ENCODE measurements at regions not wholly inside any gene's neighbourhood (a gene's known extent, or its start where the extent isn't known, plus 50 kb on each side); places are given as distances from the start of the nearest gene placed in this dataset.

DNA sequence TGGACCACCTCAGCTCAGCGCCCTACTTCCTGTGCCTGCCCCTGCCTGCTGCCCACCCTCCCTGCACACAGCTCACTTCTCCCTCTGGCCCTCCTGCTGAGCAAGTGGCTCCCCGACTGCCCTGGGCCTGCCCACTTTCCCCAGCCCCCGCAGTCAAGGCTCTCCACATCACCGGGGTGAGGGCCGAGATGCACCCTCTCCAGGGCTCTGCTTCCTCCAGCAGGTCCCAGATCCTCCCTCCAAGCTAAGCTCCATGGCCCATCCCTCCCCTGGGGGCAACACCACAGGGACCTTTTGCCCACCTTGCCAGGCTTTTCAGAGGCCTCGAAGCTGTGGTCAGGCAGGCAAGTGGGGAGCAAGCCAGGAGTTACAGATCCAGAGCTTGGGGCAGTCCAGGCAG is 820.2 kb downstream of the KCNJ18 start (continued):
- TF ChIP-seq, protein P1, sequence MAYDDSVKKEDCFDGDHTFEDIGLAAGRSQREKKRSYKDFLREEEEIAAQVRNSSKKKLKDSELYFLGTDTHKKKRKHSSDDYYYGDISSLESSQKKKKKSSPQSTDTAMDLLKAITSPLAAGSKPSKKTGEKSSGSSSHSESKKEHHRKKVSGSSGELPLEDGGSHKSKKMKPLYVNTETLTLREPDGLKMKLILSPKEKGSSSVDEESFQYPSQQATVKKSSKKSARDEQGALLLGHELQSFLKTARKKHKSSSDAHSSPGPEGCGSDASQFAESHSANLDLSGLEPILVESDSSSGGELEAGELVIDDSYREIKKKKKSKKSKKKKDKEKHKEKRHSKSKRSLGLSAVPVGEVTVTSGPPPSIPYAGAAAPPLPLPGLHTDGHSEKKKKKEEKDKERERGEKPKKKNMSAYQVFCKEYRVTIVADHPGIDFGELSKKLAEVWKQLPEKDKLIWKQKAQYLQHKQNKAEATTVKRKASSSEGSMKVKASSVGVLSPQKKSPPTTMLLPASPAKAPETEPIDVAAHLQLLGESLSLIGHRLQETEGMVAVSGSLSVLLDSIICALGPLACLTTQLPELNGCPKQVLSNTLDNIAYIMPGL (CRISPR knock-in tag; IDR thresholded peaks at IDR 0.05): no peak
- TF ChIP-seq TEAD1 (CRISPR knock-in tag; IDR thresholded peaks at IDR 0.05) (no peak), SP1 (CRISPR knock-in tag; conservative IDR thresholded peaks at IDR 0.05) (no peak), NFE2L1 (CRISPR knock-in tag; IDR thresholded peaks at IDR 0.05) (no peak)
- TF ChIP-seq, protein P2, sequence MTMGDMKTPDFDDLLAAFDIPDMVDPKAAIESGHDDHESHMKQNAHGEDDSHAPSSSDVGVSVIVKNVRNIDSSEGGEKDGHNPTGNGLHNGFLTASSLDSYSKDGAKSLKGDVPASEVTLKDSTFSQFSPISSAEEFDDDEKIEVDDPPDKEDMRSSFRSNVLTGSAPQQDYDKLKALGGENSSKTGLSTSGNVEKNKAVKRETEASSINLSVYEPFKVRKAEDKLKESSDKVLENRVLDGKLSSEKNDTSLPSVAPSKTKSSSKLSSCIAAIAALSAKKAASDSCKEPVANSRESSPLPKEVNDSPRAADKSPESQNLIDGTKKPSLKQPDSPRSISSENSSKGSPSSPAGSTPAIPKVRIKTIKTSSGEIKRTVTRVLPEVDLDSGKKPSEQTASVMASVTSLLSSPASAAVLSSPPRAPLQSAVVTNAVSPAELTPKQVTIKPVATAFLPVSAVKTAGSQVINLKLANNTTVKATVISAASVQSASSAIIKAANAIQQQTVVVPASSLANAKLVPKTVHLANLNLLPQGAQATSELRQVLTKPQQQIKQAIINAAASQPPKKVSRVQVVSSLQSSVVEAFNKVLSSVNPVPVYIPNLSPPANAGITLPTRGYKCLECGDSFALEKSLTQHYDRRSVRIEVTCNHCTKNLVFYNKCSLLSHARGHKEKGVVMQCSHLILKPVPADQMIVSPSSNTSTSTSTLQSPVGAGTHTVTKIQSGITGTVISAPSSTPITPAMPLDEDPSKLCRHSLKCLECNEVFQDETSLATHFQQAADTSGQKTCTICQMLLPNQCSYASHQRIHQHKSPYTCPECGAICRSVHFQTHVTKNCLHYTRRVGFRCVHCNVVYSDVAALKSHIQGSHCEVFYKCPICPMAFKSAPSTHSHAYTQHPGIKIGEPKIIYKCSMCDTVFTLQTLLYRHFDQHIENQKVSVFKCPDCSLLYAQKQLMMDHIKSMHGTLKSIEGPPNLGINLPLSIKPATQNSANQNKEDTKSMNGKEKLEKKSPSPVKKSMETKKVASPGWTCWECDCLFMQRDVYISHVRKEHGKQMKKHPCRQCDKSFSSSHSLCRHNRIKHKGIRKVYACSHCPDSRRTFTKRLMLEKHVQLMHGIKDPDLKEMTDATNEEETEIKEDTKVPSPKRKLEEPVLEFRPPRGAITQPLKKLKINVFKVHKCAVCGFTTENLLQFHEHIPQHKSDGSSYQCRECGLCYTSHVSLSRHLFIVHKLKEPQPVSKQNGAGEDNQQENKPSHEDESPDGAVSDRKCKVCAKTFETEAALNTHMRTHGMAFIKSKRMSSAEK (CRISPR knock-in tag; IDR thresholded peaks at IDR 0.05; ENCODE audit: borderline replicate concordance): no peak

DNA sequence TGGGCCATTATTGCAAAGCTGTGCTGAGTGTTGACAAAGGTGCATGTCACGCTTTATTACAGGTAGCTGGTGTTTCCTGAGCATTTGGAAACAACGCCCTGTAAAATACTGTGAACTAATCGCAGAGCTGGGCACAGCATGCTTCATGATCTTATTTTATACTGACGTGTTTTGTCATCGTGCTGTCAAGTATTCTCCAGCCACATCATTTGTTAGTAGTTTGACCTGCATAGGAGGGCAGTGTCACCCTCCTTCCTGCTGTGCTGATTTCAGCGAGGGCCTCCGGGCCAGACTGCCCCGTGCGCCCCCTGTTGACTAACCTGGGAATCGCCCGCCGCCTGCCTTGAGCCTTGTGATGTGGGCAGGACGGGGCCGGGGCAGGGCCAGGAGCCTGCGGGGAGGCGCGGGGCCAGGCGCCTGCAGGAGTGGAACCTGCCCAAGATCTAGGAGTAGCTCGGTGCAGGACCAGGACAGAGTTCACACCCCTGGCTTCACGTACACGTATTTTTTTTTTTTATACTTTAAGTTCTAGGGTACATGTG is 820.7 kb downstream of the KCNJ18 start:
- no peak for DNase-seq (ENCODE audit: low spot score)
- peaks cover 10% of the 10 kb centered on the region for H3K27me3 Mint-ChIP-seq (ENCODE audit: low read depth)
- CTCF ChIA-PET: no interaction called here
- peaks cover 68% of the 10 kb centered on the region for H3K36me3 Mint-ChIP-seq
- H3K27ac Mint-ChIP-seq: no peak overlapping the region
- ATAC-seq: no peak
- peaks cover 60% of the 10 kb centered on the region for H3K9me3 Mint-ChIP-seq
- TF ChIP-seq ESRRA (CRISPR knock-in tag; IDR thresholded peaks at IDR 0.05; ENCODE audit: borderline replicate concordance): no peak
- TF ChIP-seq ZNF423 (CRISPR knock-in tag; IDR thresholded peaks at IDR 0.05): no peak
- no peak for TF ChIP-seq PRRX2 (CRISPR knock-in tag; IDR thresholded peaks at IDR 0.05)
- no peak for TF ChIP-seq MXD4 (CRISPR knock-in tag; IDR thresholded peaks at IDR 0.05; ENCODE audit: borderline replicate concordance)
- TF ChIP-seq ZNF317 (CRISPR knock-in tag; IDR thresholded peaks at IDR 0.05; ENCODE audit: borderline replicate concordance, low read depth): no peak
- TF ChIP-seq, protein P3, sequence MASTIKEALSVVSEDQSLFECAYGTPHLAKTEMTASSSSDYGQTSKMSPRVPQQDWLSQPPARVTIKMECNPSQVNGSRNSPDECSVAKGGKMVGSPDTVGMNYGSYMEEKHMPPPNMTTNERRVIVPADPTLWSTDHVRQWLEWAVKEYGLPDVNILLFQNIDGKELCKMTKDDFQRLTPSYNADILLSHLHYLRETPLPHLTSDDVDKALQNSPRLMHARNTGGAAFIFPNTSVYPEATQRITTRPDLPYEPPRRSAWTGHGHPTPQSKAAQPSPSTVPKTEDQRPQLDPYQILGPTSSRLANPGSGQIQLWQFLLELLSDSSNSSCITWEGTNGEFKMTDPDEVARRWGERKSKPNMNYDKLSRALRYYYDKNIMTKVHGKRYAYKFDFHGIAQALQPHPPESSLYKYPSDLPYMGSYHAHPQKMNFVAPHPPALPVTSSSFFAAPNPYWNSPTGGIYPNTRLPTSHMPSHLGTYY (CRISPR knock-in tag; IDR thresholded peaks at IDR 0.05): no peak
- H3K4me3 Mint-ChIP-seq: no peak overlapping the region
- H3K4me1 Mint-ChIP-seq: no peaks in the 10 kb centered on the region
- POLR2A ChIA-PET: no interaction called here

DNA sequence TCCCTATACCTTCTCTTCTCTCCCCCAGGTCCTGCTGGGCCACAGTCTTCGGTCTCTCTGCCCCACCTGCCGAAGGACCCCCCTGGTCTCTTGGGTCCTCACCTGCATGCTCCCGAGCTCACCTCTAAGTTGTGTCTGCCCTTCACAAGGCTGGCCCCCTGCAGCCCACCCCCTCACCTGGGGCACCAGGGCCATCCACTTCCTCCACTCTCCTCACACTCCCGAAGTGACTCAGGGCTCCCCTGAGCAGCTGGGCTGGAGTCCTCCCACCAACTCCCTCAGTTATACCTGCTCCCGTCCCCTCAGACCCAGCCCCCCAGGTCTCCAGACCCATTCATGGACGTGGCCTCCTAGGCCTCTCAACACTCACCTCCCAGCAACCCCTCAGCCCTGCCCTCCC is 822.0 kb downstream of the KCNJ18 start:
- CTCF ChIA-PET: no interaction called here
- Mint-ChIP-seq H3K4me3 (no peak overlapping the region), H3K4me1 (no peaks in the 10 kb centered on the region), H3K9me3 (peaks cover 54% of the 10 kb centered on the region), H3K27me3 (ENCODE audit: low read depth) (peaks cover 10% of the 10 kb centered on the region), H3K27ac (no peak overlapping the region), H3K36me3 (peaks cover 63% of the 10 kb centered on the region)
- DNase-seq (ENCODE audit: low spot score): no peak
- TF ChIP-seq, protein P4, sequence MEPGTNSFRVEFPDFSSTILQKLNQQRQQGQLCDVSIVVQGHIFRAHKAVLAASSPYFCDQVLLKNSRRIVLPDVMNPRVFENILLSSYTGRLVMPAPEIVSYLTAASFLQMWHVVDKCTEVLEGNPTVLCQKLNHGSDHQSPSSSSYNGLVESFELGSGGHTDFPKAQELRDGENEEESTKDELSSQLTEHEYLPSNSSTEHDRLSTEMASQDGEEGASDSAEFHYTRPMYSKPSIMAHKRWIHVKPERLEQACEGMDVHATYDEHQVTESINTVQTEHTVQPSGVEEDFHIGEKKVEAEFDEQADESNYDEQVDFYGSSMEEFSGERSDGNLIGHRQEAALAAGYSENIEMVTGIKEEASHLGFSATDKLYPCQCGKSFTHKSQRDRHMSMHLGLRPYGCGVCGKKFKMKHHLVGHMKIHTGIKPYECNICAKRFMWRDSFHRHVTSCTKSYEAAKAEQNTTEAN (CRISPR knock-in tag; IDR thresholded peaks at IDR 0.05): no peak
- TF ChIP-seq KAT7 (CRISPR knock-in tag; IDR thresholded peaks at IDR 0.05; ENCODE audit: borderline replicate concordance) (no peak), ZNF396 (CRISPR knock-in tag; IDR thresholded peaks at IDR 0.05; ENCODE audit: borderline replicate concordance) (no peak), NFATC4 (CRISPR knock-in tag; IDR thresholded peaks at IDR 0.05) (no peak), SP1 (CRISPR knock-in tag; conservative IDR thresholded peaks at IDR 0.05) (no peak)
- TF ChIP-seq, protein P5, sequence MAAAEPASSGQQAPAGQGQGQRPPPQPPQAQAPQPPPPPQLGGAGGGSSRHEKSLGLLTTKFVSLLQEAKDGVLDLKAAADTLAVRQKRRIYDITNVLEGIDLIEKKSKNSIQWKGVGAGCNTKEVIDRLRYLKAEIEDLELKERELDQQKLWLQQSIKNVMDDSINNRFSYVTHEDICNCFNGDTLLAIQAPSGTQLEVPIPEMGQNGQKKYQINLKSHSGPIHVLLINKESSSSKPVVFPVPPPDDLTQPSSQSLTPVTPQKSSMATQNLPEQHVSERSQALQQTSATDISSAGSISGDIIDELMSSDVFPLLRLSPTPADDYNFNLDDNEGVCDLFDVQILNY (CRISPR knock-in tag; IDR thresholded peaks at IDR 0.05): no peak
- TF ChIP-seq, protein P6, sequence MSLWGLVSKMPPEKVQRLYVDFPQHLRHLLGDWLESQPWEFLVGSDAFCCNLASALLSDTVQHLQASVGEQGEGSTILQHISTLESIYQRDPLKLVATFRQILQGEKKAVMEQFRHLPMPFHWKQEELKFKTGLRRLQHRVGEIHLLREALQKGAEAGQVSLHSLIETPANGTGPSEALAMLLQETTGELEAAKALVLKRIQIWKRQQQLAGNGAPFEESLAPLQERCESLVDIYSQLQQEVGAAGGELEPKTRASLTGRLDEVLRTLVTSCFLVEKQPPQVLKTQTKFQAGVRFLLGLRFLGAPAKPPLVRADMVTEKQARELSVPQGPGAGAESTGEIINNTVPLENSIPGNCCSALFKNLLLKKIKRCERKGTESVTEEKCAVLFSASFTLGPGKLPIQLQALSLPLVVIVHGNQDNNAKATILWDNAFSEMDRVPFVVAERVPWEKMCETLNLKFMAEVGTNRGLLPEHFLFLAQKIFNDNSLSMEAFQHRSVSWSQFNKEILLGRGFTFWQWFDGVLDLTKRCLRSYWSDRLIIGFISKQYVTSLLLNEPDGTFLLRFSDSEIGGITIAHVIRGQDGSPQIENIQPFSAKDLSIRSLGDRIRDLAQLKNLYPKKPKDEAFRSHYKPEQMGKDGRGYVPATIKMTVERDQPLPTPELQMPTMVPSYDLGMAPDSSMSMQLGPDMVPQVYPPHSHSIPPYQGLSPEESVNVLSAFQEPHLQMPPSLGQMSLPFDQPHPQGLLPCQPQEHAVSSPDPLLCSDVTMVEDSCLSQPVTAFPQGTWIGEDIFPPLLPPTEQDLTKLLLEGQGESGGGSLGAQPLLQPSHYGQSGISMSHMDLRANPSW (CRISPR knock-in tag; conservative IDR thresholded peaks at IDR 0.05; ENCODE audit: low read depth): no peak
- POLR2A ChIA-PET: no interaction called here
- ATAC-seq: no peak

All from WTC11 (cell line).